22Rv1 (cell line): ENCODE measurements at regions not wholly inside any gene's neighbourhood (a gene's known extent, or its start where the extent isn't known, plus 50 kb on each side); places are given as distances from the start of the nearest gene placed in this dataset.

Experiments
- H3K27ac ChIP-seq: fragments of 450-650 bp; 2 replicates; pipeline ENCODE4 v1.5.1; 2017
- CTCF ChIP-seq: fragments of 450-650 bp; IDR thresholded peaks from 2 replicates; pipeline ENCODE4 v1.5.1; 2017; ENCODE audit warnings: mild to moderate bottlenecking
- ZFX ChIP-seq: fragments of 450-650 bp; IDR thresholded peaks from 2 replicates; pipeline ENCODE4 v1.6.1; 2017; ENCODE audit warnings: antibody characterized with exemption, borderline replicate concordance

- TF ChIP-seq ZFX (no peak), CTCF (no peak)
Observed at GRCh38 chr4:62399242-62399641, 1199.1 kb downstream of the ADGRL3 start.

DNA sequence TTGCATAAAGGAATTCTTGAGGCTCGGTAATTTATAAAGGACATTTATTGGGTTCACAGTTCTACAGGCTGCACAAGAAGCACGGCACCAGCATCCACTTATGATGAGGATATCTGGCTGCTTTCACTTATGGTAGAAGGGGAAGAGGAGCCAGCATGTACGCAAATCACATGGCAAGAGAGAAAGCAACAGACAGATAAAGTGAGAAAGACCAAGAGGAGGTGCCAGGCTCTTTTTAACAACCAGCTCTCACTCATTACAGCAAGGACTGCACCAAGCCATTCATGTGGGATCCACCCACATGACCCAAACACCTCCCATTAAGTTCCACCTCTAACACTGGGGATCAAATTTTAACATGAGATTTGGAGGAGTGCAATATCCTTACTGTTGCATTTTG, 1198.2 kb downstream of the ADGRL3 start:
- TF ChIP-seq ZFX (no peak), CTCF (no peak)
- no peak overlapping the region for H3K27ac ChIP-seq

More at GRCh38 chr4:62399242-62399641, 1199.1 kb downstream of the ADGRL3 start:
- H3K27ac ChIP-seq, result no peak overlapping the region

DNA sequence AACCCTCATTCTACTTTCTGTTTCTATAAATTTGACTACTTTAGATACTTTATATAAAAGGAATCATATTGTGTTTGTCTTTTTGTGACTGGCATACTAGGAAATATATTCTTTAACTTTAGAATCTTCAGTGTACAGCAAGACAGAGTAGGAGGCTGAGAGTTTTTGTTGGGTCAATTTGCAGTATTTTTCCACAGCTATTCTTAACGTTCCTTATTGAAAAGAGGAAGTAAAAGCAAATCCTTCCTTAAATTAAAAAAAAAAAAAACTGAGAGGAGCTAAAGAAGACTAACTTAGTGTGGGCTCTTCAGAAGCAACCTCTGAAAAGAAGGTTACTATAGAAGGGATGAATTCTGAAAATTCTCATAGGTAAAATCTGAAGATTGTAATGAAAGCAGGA, 1194.6 kb downstream of the ADGRL3 start:
- no peak overlapping the region for H3K27ac ChIP-seq
- no peak for TF ChIP-seq ZFX
- no peak for TF ChIP-seq CTCF

DNA sequence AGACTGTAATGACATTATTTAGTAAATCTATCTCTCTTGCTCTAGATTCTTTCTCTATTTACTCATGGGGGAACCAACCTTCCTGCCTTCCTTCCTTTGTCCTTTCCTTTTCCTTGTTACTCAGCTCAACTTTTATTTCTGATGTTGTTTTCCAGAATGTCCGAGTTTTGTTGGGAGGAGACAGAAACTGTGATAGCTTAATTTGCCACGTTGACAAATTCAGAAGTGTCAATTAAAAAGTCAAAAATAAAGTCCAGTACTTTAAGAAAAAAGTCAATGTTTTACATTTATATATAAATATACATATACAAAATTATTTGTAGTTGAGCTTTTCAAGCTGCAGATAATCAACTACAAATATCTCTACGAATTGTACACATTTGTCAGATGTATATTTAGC, 1187.7 kb downstream of the ADGRL3 start:
- TF ChIP-seq ZFX (no peak), CTCF (no peak)
- H3K27ac ChIP-seq, result no peak overlapping the region

- no peak overlapping the region for H3K27ac ChIP-seq
- TF ChIP-seq CTCF (no peak), ZFX (no peak)
Observed at GRCh38 chr4:62377700-62378099, 1177.6 kb downstream of the ADGRL3 start.

- H3K27ac ChIP-seq, result no peak overlapping the region
- TF ChIP-seq CTCF (no peak), ZFX (no peak)
Observed at GRCh38 chr4:62377245-62377644, 1177.1 kb downstream of the ADGRL3 start.

DNA sequence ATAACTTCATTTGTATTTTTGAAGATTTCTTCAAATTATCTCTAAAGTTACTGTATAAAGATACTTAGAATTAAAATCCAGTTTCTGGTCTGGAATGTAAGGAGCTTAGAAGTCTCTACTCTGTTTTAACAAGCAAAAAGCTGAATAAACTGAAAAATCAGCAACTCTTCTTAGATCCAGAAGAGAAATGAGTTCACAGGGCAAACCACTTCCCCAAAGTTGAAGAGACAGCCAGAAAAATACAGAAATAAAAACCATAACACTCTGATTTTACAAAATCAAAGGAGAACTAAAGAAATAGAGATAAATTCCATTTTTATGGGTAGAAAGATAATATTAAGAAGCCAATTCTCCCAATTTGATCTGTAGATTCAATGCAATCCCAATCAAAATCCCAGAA, 1166.8 kb downstream of the ADGRL3 start:
- no peak overlapping the region for H3K27ac ChIP-seq
- TF ChIP-seq ZFX (no peak), CTCF (no peak)
